ENCODE measurements at regions not wholly inside any gene's neighbourhood (a gene's known extent, or its start where the extent isn't known, plus 50 kb on each side); places are given as distances from the start of the nearest gene placed in this dataset.

GRCh38 chr14:53893374-53893773 lies 63.3 kb downstream of the BMP4 start:
- TF ChIP-seq CTCF (IDR thresholded peaks at IDR 0.05; ENCODE audit: borderline replicate concordance, extremely low read depth, low read length, poor library complexity, severe bottlenecking) = no peak
- no peak for TF ChIP-seq EZH2 (IDR thresholded peaks at IDR 0.05; ENCODE audit: borderline replicate concordance, low read depth, low read length, severe bottlenecking)

Data from DND-41 (cell line).